HEK293 (cell line): ENCODE measurements at regions not wholly inside any gene's neighbourhood (a gene's known extent, or its start where the extent isn't known, plus 50 kb on each side); places are given as distances from the start of the nearest gene placed in this dataset.
"Not testable (repeated sequence)": the region's sequence is repeated elsewhere in the genome, so short reads cannot be mapped to it uniquely, and the experiment has no call there.

Source experiments
- CTCF ChIP-seq: fragments of 450-650 bp; formaldehyde crosslinking; IDR thresholded peaks from 2 replicates; pipeline ENCODE4 v1.5.1; 2016; ENCODE audit warnings: missing biosample characterization, missing genetic modification characterization
- TCF7L2 ChIP-seq: IDR thresholded peaks from 2 replicates; pipeline ENCODE4 v1.6.1; 2011; ENCODE audit warnings: low read depth, mild to moderate bottlenecking, inconsistent platforms, low read length, moderate library complexity, borderline replicate concordance
- ZNF24 ChIP-seq: fragments of 450-650 bp; formaldehyde crosslinking; IDR thresholded peaks from 2 replicates; pipeline ENCODE4 v1.5.1; 2016; ENCODE audit warnings: missing biosample characterization, missing genetic modification characterization

GRCh38 chr16:33995821-33996372, 536.5 kb downstream of the TP53TG3F start:
- not testable (repeated sequence) for TF ChIP-seq TCF7L2; ZNF24 (tag by site-specific recombination); CTCF
